ENCODE measurements at regions not wholly inside any gene's neighbourhood (a gene's known extent, or its start where the extent isn't known, plus 50 kb on each side); places are given as distances from the start of the nearest gene placed in this dataset.

- TF ChIP-seq REST (IDR thresholded peaks at IDR 0.05; ENCODE audit: low read depth, low read length): no peak
- TF ChIP-seq EZH2phosphoT487 (IDR thresholded peaks at IDR 0.05; ENCODE audit: borderline replicate concordance, low read depth): no peak
- no peak for TF ChIP-seq JUND (IDR thresholded peaks at IDR 0.05)
- no peak for TF ChIP-seq RFX5 (IDR thresholded peaks at IDR 0.05; ENCODE audit: low read length)
- TF ChIP-seq MXI1 (IDR thresholded peaks at IDR 0.05; ENCODE audit: low read depth, low read length): no peak
These were observed 62.7 kb downstream of the ATOH1 start (continued) for GRCh38 chr4:93891244-93891643.

- no peaks in the 10 kb centered on the region for H4K20me1 ChIP-seq (ENCODE audit: insufficient read depth)
- H3K36me3 ChIP-seq (replicated peaks in 1 of 2; ENCODE audit: control insufficient read depth in 1 of 2, insufficient read depth in 2 of 2, low read length in 1 of 2): no peaks in the 10 kb centered on the region
- no peaks in the 10 kb centered on the region for H3K9me3 ChIP-seq
- WGBS (ENCODE audit: low lambda C conversion rate): 28% methylated on average over 2 of the region's 2 CpGs
- H3K79me2 ChIP-seq (ENCODE audit: insufficient read depth): no peaks in the 10 kb centered on the region
- H3K4me2 ChIP-seq: no peak overlapping the region
- no peaks in the 10 kb centered on the region for H3K9me2 ChIP-seq
- TF ChIP-seq MAX (IDR thresholded peaks at IDR 0.05; ENCODE audit: low read depth): no peak
- TF ChIP-seq GATA2 (CRISPR knock-in tag; IDR thresholded peaks at IDR 0.05): no peak
- TF ChIP-seq REST (IDR thresholded peaks at IDR 0.05; ENCODE audit: low read depth, low read length): no peak
- TF ChIP-seq EP300 (IDR thresholded peaks at IDR 0.05; ENCODE audit: borderline replicate concordance in 1 of 2, low read depth in 1 of 2, low read length in 1 of 2): no peak
- no peak for TF ChIP-seq RXRA (IDR thresholded peaks at IDR 0.05; ENCODE audit: borderline replicate concordance, low read depth)
- TF ChIP-seq RFX5 (IDR thresholded peaks at IDR 0.05; ENCODE audit: low read length): no peak
- TF ChIP-seq SMC3 (IDR thresholded peaks at IDR 0.05; ENCODE audit: low read depth, low read length): no peak
- no peak for TF ChIP-seq IRF3 (IDR thresholded peaks at IDR 0.05; ENCODE audit: low read depth, low read length)
- no peak for TF ChIP-seq GABPA (IDR thresholded peaks at IDR 0.05; ENCODE audit: low read depth)
- no peak for TF ChIP-seq CHD2 (IDR thresholded peaks at IDR 0.05; ENCODE audit: low read length, partially characterized antibody)
- TF ChIP-seq FOXJ3 (CRISPR knock-in tag; IDR thresholded peaks at IDR 0.05): no peak
- TF ChIP-seq CTCF (IDR thresholded peaks at IDR 0.05): no peak
- H3K4me3 ChIP-seq (ENCODE audit: low read depth in 2 of 2, low read length in 1 of 2): no peak overlapping the region
- H3F3A ChIP-seq (replicated peaks; ENCODE audit: insufficient read depth): no peaks in the 10 kb centered on the region
- no peaks in the 10 kb centered on the region for H3K4me1 ChIP-seq (ENCODE audit: control insufficient read depth in 1 of 2, insufficient read depth in 2 of 2, low read depth in 1 of 2, low read length in 1 of 2)
- CTCF ChIA-PET: interaction anchor here (1.3 to 2.0 kb wide), 2 partner anchors 232 kb away, joined by 5 to 6 read pairs; no protein-coding TSS in a partner anchor
- H3K27me3 ChIP-seq (ENCODE audit: insufficient read depth): no peaks in the 10 kb centered on the region
- POLR2A ChIA-PET: no interaction called here
- H3K27ac ChIP-seq (ENCODE audit: low read depth in 2 of 2, low read length in 1 of 2): no peak overlapping the region
- no peak overlapping the region for H3K9ac ChIP-seq
- no peak for DNase-seq
- H2AFZ ChIP-seq (ENCODE audit: low read depth): no peak overlapping the region
These were observed 66.4 kb downstream of the ATOH1 start for GRCh38 chr4:93894995-93895394.

All from SK-N-SH (cell line).